Glutamatergic neuron (in vitro differentiated cells): ENCODE measurements at regions not wholly inside any gene's neighbourhood (a gene's known extent, or its start where the extent isn't known, plus 50 kb on each side); places are given as distances from the start of the nearest gene placed in this dataset.

Experiments
- DNase-seq: peaks from one replicate; pipeline ENCODE4 v3.0.0; 2022
- H3K27ac Mint-ChIP-seq: one replicate; pipeline ENCODE4 v1.8.0; 2020; ENCODE audit warnings: mild to moderate bottlenecking, mixed read lengths, inconsistent platforms; ENCODE audit not compliant: unreplicated experiment
- H3K27me3 Mint-ChIP-seq: one replicate; pipeline ENCODE4 v1.8.0; 2020; ENCODE audit warnings: mild to moderate bottlenecking, moderate library complexity, mixed read lengths, inconsistent platforms; ENCODE audit not compliant: unreplicated experiment
- H3K36me3 Mint-ChIP-seq: one replicate; pipeline ENCODE4 v1.8.0; 2020; ENCODE audit warnings: mild to moderate bottlenecking, mixed read lengths, inconsistent platforms; ENCODE audit not compliant: unreplicated experiment
- H3K4me1 Mint-ChIP-seq: one replicate; pipeline ENCODE4 v1.8.0; 2020; ENCODE audit warnings: mild to moderate bottlenecking, low read depth, mixed read lengths, inconsistent platforms; ENCODE audit not compliant: unreplicated experiment
- H3K4me3 Mint-ChIP-seq: one replicate; pipeline ENCODE4 v1.8.0; 2020; ENCODE audit warnings: mild to moderate bottlenecking, mixed read lengths, inconsistent platforms; ENCODE audit not compliant: unreplicated experiment
- H3K9me3 Mint-ChIP-seq: one replicate; pipeline ENCODE4 v1.8.0; 2020; ENCODE audit warnings: mild to moderate bottlenecking, moderate library complexity, mixed read lengths, inconsistent platforms; ENCODE audit not compliant: unreplicated experiment
- CTCF ChIP-seq: fragments of 200-600 bp; sonication (generic); IDR thresholded peaks from one replicate; pipeline ENCODE4 v1.5.0; 2021; ENCODE audit not compliant: partially characterized antibody, unreplicated experiment

GRCh38 chr22:27041745-27042310 lies 384.4 kb downstream of the MIAT start:
- Mint-ChIP-seq H3K27ac (no peak overlapping the region), H3K4me1 (peaks cover 20% of the 10 kb centered on the region), H3K36me3 (peaks cover 5% of the 10 kb centered on the region), H3K4me3 (no peak overlapping the region), H3K9me3 (peaks cover 10% of the 10 kb centered on the region), H3K27me3 (peaks cover 13% of the 10 kb centered on the region)
- TF ChIP-seq CTCF: no peak
- peak; percentile 26 for DNase-seq

- Mint-ChIP-seq H3K36me3 (no peaks in the 10 kb centered on the region), H3K4me3 (no peak overlapping the region), H3K4me1 (peaks cover 20% of the 10 kb centered on the region), H3K9me3 (peaks cover 6% of the 10 kb centered on the region), H3K27me3 (peaks cover 10% of the 10 kb centered on the region), H3K27ac (no peak overlapping the region)
- no peak for TF ChIP-seq CTCF
- DNase-seq: no peak
Measured at GRCh38 chr22:27043262-27043661, 385.9 kb downstream of the MIAT start.

- TF ChIP-seq CTCF: no peak
- H3K4me1 Mint-ChIP-seq: peaks cover 20% of the 10 kb centered on the region
- H3K9me3 Mint-ChIP-seq: peaks cover 2% of the 10 kb centered on the region
- no peak for DNase-seq
- H3K36me3 Mint-ChIP-seq: no peaks in the 10 kb centered on the region
- H3K4me3 Mint-ChIP-seq: no peak overlapping the region
- H3K27me3 Mint-ChIP-seq: peaks cover 9% of the 10 kb centered on the region
- H3K27ac Mint-ChIP-seq: no peak overlapping the region
Measured at GRCh38 chr22:27045103-27045947, 387.9 kb downstream of the MIAT start.

- H3K4me1 Mint-ChIP-seq: peaks cover 20% of the 10 kb centered on the region
- no peak overlapping the region for H3K4me3 Mint-ChIP-seq
- H3K27ac Mint-ChIP-seq: no peak overlapping the region
- H3K9me3 Mint-ChIP-seq: peaks cover 5% of the 10 kb centered on the region
- H3K27me3 Mint-ChIP-seq: peaks cover 9% of the 10 kb centered on the region
- DNase-seq: no peak
- H3K36me3 Mint-ChIP-seq: no peaks in the 10 kb centered on the region
- no peak for TF ChIP-seq CTCF
Measured at GRCh38 chr22:27046086-27046485, 388.7 kb downstream of the MIAT start.

- no peak for TF ChIP-seq CTCF
- H3K27me3 Mint-ChIP-seq: peaks cover 7% of the 10 kb centered on the region
- DNase-seq: no peak
- no peak overlapping the region for H3K27ac Mint-ChIP-seq
- peaks cover 20% of the 10 kb centered on the region for H3K4me1 Mint-ChIP-seq
- H3K4me3 Mint-ChIP-seq: no peak overlapping the region
- no peaks in the 10 kb centered on the region for H3K36me3 Mint-ChIP-seq
- peaks cover 5% of the 10 kb centered on the region for H3K9me3 Mint-ChIP-seq
Measured at GRCh38 chr22:27046603-27047002, 389.2 kb downstream of the MIAT start.
